ENCODE measurements at regions not wholly inside any gene's neighbourhood (a gene's known extent, or its start where the extent isn't known, plus 50 kb on each side); places are given as distances from the start of the nearest gene placed in this dataset.
A peak's percentile ranks its signal among the peaks of the same experiment; 100 is the strongest.

DNA sequence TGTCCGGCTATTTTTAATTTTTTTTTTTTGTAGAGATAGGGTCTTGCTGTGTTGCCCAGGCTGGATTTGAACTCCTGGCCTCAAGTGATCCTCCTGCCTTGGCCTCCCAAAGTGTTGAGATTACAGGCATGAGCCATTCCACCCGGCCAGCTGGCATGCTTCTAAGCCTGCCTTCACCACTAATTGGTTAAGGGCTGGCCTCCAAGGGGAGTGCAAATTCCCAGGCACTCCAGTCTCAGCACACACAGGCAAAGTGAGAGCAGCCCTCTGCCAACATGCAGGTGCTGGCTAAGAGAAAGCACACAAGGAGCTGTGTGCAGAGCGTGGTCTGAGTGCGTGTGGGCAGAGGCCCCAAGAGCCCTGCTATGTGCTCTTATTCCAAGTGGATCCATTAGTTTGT is 149.8 kb upstream of the HS3ST2 start:
- H3K4me3 ChIP-seq (ENCODE audit: low read depth, low read length): no peak overlapping the region
- TF ChIP-seq CTCF (IDR thresholded peaks at IDR 0.05; ENCODE audit: insufficient read depth, low read depth, low read length, missing control alignments): no peak
- no peak for DNase-seq (ENCODE audit: low read depth)

- no peak for TF ChIP-seq CTCF (IDR thresholded peaks at IDR 0.05; ENCODE audit: insufficient read depth, low read depth, low read length, missing control alignments)
- H3K4me3 ChIP-seq (ENCODE audit: low read depth, low read length): no peak overlapping the region
- DNase-seq (ENCODE audit: low read depth): peak; percentile 28
Measured at GRCh38 chr16:22664561-22664997, 149.4 kb upstream of the HS3ST2 start.

GRCh38 chr16:22665048-22665797 is 148.7 kb upstream of the HS3ST2 start:
- DNase-seq (ENCODE audit: low read depth): no peak
- no peak overlapping the region for H3K4me3 ChIP-seq (ENCODE audit: low read depth, low read length)
- no peak for TF ChIP-seq CTCF (IDR thresholded peaks at IDR 0.05; ENCODE audit: insufficient read depth, low read depth, low read length, missing control alignments)

GRCh38 chr16:22665803-22666202 is 148.2 kb upstream of the HS3ST2 start:
- no peak for DNase-seq (ENCODE audit: low read depth)
- TF ChIP-seq CTCF (IDR thresholded peaks at IDR 0.05; ENCODE audit: insufficient read depth, low read depth, low read length, missing control alignments): no peak
- no peak overlapping the region for H3K4me3 ChIP-seq (ENCODE audit: low read depth, low read length)

DNA sequence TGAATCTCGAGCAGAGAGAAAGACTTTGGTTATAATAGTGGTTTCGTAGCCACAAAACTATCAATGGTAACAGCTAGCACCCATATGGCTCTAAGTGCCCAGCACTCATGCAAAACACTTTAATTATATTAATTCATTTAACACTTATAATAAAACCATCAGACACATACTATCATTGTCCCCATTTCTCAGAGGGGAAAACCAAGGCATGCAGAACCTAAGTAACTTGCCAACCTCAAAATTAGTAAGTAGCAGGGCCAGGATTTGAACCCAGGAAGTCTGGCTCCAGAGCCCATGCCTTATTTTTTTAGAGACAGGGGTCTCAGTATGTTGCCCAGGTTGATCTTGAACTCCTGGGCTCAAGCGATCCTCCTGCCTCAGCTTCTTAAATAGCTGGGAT is 145.6 kb upstream of the HS3ST2 start:
- no peak for TF ChIP-seq CTCF (IDR thresholded peaks at IDR 0.05; ENCODE audit: insufficient read depth, low read depth, low read length, missing control alignments)
- H3K4me3 ChIP-seq (ENCODE audit: low read depth, low read length): no peak overlapping the region
- DNase-seq (ENCODE audit: low read depth): no peak

DNA sequence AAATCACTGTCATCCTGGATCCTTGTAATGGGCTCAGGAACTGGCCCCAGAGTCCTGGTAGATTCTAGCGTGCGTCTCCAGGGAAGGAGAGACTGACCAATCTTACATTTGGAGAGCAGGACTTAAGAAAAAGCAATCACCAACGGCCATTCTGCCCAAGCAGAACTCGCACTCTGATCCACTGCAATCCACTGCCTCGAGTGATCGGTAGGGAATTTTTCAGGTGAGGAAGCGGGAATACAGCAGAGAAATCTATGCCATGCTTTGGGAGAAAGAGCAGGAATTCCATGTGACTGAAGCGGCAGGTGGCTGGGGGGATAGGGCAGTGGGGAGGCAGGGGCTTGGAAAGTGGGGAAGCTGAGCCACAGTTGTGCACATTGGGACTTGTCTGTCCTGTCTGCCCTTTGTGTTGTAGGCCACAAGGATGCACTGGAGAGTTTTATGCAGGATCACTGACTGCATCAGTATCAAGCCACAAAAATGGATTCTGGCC is 143.9 kb upstream of the HS3ST2 start:
- no peak for TF ChIP-seq CTCF (IDR thresholded peaks at IDR 0.05; ENCODE audit: insufficient read depth, low read depth, low read length, missing control alignments)
- H3K4me3 ChIP-seq (ENCODE audit: low read depth, low read length): no peak overlapping the region
- DNase-seq (ENCODE audit: low read depth): no peak

Measured in GM12865 (cell line).